ENCODE measurements at regions not wholly inside any gene's neighbourhood (a gene's known extent, or its start where the extent isn't known, plus 50 kb on each side); places are given as distances from the start of the nearest gene placed in this dataset.

GRCh38 chr7:41149576-41149975 lies 553.3 kb downstream of the INHBA start:
- TF ChIP-seq POLR2A (IDR thresholded peaks at IDR 0.05; ENCODE audit: low read length) (no peak), RAD21 (conservative IDR thresholded peaks at IDR 0.05 in 1 of 2, IDR thresholded peaks at IDR 0.05 in 1 of 2) (no peak), CBX2 (IDR thresholded peaks at IDR 0.05; ENCODE audit: borderline replicate concordance, low read depth) (no peak), ZNF302 (CRISPR knock-in tag; IDR thresholded peaks at IDR 0.05) (no peak), CTCF (IDR thresholded peaks at IDR 0.05) (no peak), NR3C1 (IDR thresholded peaks at IDR 0.05) (no peak), EHMT2 (IDR thresholded peaks at IDR 0.05; ENCODE audit: low read depth) (no peak), CHD2 (IDR thresholded peaks at IDR 0.05; ENCODE audit: low read length, partially characterized antibody) (no peak), MAFK (IDR thresholded peaks at IDR 0.05; ENCODE audit: partially characterized antibody) (no peak), ZSCAN20 (CRISPR knock-in tag; IDR thresholded peaks at IDR 0.05) (no peak), EP300 (IDR thresholded peaks at IDR 0.05) (no peak), JUN (IDR thresholded peaks at IDR 0.05) (no peak)

Data from A549 (cell line).